HepG2 (cell line): ENCODE measurements at regions not wholly inside any gene's neighbourhood (a gene's known extent, or its start where the extent isn't known, plus 50 kb on each side); places are given as distances from the start of the nearest gene placed in this dataset.

Experiments used
- CHCHD3 ChIP-seq: sonication (generic); formaldehyde crosslinking; IDR thresholded peaks from 2 replicates; pipeline ENCODE4 v1.8.0; 2022; ENCODE audit warnings: mild to moderate bottlenecking, missing genetic modification reagents, moderate library complexity
- CTCF ChIP-seq: sonication (generic); formaldehyde crosslinking; IDR thresholded peaks from 2 replicates; pipeline ENCODE4 v1.5.0; 2020; ENCODE audit warnings: mild to moderate bottlenecking, missing genetic modification reagents, moderate library complexity
- FOXP4 ChIP-seq: sonication (generic); formaldehyde crosslinking; IDR thresholded peaks from 2 replicates; pipeline ENCODE4 v1.4.0; 2020; ENCODE audit warnings: missing genetic modification reagents
- HDAC2 ChIP-seq: sonication (generic); formaldehyde crosslinking; IDR thresholded peaks from 2 replicates; pipeline ENCODE4 v1.4.0; 2020; ENCODE audit warnings: missing genetic modification reagents
- NBN ChIP-seq: fragments of 450-650 bp; conservative IDR thresholded peaks from 2 replicates; pipeline ENCODE4 v1.6.1; 2017
- SP1 ChIP-seq, 2 experiments: fragments of 450-650 bp in 1 of 2; sonication (generic) in 1 of 2; formaldehyde crosslinking in 1 of 2; IDR thresholded peaks; 2 replicates each; pipeline versions ENCODE4 v1.4.0 to v1.6.1; 2016 to 2020; ENCODE audit warnings: missing genetic modification reagents in 1 of 2
- TFAP4 ChIP-seq: sonication (generic); IDR thresholded peaks from 2 replicates; pipeline ENCODE4 v1.6.1; 2016; ENCODE audit warnings: low read depth, borderline replicate concordance
- ZNF788 ChIP-seq: sonication (generic); formaldehyde crosslinking; IDR thresholded peaks from 2 replicates; pipeline ENCODE4 v1.5.0; 2020; ENCODE audit warnings: mild to moderate bottlenecking, missing genetic modification reagents, borderline replicate concordance

- TF ChIP-seq CTCF (CRISPR knock-in tag) (0 out of 2 replicates have a peak, but pooled peaks have one; percentile 0), TFAP4 (no peak), NBN (no peak), HDAC2 (no peak), SP1 (IDR thresholded peaks at IDR 0.05) (no peak), SP1 (CRISPR knock-in tag; IDR thresholded peaks at IDR 0.05) (no peak), CHCHD3 (CRISPR knock-in tag) (no peak), ZNF788 (CRISPR knock-in tag) (no peak), FOXP4 (CRISPR knock-in tag) (0 out of 2 replicates have a peak, but pooled peaks have one; percentile 13)
Measured at GRCh38 chr15:62390791-62391640, 225.9 kb upstream of the C2CD4B start.
